H1 (cell line): ENCODE measurements at regions not wholly inside any gene's neighbourhood (a gene's known extent, or its start where the extent isn't known, plus 50 kb on each side); places are given as distances from the start of the nearest gene placed in this dataset.

Source experiments
- CBX8 ChIP-seq: fragments of 300-800, 300-1000 bp; sonication (generic); IDR thresholded peaks from 2 replicates; pipeline ENCODE4 v1.7.1; 2016; ENCODE audit warnings: low read depth, low read length, borderline replicate concordance
- RBBP5 ChIP-seq: IDR thresholded peaks from 2 replicates; pipeline ENCODE4 v1.7.1; 2012; ENCODE audit warnings: low read depth, mild to moderate bottlenecking, inconsistent platforms, low read length, moderate library complexity, borderline replicate concordance
- SP1 ChIP-seq: IDR thresholded peaks from 2 replicates; pipeline ENCODE4 v1.6.1; 2011; ENCODE audit warnings: low read depth, low read length
- USF2 ChIP-seq: IDR thresholded peaks from 2 replicates; pipeline ENCODE4 v1.6.1; 2011; ENCODE audit warnings: low read length, improper control_type of control experiment

GRCh38 chr7:155897758-155898386, 85.6 kb upstream of the SHH start (continued):
- TF ChIP-seq RBBP5: no peak
- TF ChIP-seq CBX8: no peak
- no peak for TF ChIP-seq SP1
- TF ChIP-seq USF2: no peak
